ENCODE measurements at regions not wholly inside any gene's neighbourhood (a gene's known extent, or its start where the extent isn't known, plus 50 kb on each side); places are given as distances from the start of the nearest gene placed in this dataset.

GRCh38 chr4:140213749-140214148, 59.8 kb upstream of the MAML3 start:
- DNase-seq = no peak

- no peak for DNase-seq
These were observed 59.1 kb upstream of the MAML3 start for GRCh38 chr4:140213116-140213515.

- DNase-seq = no peak
These were observed 58.7 kb upstream of the MAML3 start for GRCh38 chr4:140212646-140213045.

DNA sequence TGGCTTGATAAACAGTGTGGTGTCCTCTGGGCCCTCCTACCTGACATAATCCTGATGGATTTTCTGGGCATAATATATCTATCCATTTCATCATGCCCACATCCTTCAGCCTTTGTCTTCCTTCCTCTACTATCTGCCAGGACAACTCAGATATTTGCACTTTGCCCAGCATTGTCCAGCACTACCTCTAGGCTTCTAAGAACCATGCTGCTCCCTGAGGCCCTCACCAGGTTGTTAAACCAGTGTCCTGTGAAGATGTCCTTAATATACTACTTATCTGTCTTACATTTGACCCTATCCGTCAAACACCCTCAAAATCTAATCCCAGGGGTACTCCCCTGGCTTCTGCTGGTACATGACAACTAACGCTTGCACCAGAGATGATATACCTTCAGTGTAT, 58.2 kb upstream of the MAML3 start:
- no peak for DNase-seq

DNA sequence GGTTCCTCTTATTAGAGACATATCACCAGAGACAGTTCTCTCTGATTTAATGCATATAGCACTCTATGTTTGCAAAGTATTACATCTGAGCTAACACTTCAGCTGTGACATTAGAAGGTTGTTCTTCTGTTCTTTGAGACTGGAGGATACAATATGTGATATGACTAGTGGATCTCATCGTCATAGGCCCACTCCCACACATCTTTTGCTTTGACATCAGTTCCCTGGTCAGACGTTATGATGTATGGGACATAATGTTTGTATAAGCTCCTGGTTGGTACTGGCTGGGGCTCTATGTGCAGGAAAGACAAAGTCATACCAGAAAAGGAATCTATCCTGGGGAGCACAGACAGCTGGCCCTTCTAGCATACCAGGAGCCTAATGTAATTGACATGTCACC, 57.7 kb upstream of the MAML3 start:
- no peak for DNase-seq

GRCh38 chr4:140211161-140211560, 57.2 kb upstream of the MAML3 start:
- DNase-seq = no peak

GRCh38 chr4:140208921-140209320, 54.9 kb upstream of the MAML3 start:
- DNase-seq = no peak

All from amygdala (tissue), 56 donors.